ENCODE measurements at regions not wholly inside any gene's neighbourhood (a gene's known extent, or its start where the extent isn't known, plus 50 kb on each side); places are given as distances from the start of the nearest gene placed in this dataset.

DNA sequence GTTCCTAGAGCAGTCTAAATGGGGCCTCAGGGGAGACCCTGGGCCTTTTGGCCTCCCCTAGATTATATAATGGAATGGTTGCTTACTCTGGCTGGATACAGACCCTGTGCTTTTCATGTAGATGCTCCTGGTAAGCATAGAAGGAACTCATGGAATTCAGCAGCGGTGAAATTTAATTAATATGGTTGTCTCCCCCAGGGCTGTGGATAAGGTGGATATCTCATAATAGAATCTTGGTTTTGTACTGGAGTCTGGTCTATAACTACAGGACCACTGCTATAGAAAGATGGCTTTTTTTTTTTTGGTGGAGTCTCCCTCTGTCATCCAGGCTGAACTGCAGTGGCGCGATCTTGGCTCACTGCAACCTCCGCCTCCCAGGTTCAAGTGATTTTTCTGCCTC lies 84.5 kb downstream of the HRH4 start:
- DNase-seq, result no peak
- TF ChIP-seq, protein P1, sequence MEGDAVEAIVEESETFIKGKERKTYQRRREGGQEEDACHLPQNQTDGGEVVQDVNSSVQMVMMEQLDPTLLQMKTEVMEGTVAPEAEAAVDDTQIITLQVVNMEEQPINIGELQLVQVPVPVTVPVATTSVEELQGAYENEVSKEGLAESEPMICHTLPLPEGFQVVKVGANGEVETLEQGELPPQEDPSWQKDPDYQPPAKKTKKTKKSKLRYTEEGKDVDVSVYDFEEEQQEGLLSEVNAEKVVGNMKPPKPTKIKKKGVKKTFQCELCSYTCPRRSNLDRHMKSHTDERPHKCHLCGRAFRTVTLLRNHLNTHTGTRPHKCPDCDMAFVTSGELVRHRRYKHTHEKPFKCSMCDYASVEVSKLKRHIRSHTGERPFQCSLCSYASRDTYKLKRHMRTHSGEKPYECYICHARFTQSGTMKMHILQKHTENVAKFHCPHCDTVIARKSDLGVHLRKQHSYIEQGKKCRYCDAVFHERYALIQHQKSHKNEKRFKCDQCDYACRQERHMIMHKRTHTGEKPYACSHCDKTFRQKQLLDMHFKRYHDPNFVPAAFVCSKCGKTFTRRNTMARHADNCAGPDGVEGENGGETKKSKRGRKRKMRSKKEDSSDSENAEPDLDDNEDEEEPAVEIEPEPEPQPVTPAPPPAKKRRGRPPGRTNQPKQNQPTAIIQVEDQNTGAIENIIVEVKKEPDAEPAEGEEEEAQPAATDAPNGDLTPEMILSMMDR (IDR thresholded peaks at IDR 0.05; ENCODE audit: low read depth, low read length, missing control alignments), result no peak
- in situ Hi-C loops (cut with HindIII; ENCODE audit: low pct_ligation_motif_present, low sequenced_read_pairs), result no loop called here

DNA sequence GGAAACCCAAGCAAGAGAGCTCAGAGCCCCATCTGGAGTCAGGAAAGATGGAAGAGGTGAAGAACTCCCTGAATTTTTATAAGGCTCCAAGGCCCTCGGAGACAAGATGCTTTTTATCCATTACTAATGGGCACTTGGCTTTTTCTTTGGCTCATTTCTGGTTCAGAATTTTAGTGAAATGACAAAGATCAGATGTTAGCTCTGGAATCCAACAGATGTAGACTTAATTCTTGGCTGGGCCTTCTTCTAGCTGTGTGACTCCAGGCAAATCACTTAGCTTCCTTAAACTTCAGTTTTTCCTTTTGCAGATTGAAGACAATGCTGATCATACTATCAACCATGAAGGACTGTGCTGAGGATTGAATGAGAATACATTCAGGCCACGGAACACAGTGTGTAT lies 85.2 kb downstream of the HRH4 start:
- in situ Hi-C loops (cut with HindIII; ENCODE audit: low pct_ligation_motif_present, low sequenced_read_pairs), result no loop called here
- TF ChIP-seq, protein P1 (IDR thresholded peaks at IDR 0.05; ENCODE audit: low read depth, low read length, missing control alignments), result no peak
- Histone ChIP-seq H3K4me3 (ENCODE audit: low read depth, low read length) (no peak overlapping the region), H3K27me3 (replicated peaks) (no peaks in the 10 kb centered on the region), H3K27ac (no peak overlapping the region), H3K36me3 (replicated peaks) (no peaks in the 10 kb centered on the region)
- no peak for DNase-seq

More for the DNA sequence above, 84.5 kb downstream of the HRH4 start:
- no peak overlapping the region for H3K4me3 ChIP-seq (ENCODE audit: low read depth, low read length)
- H3K27ac ChIP-seq, result no peak overlapping the region
- H3K27me3 ChIP-seq (replicated peaks), result no peaks in the 10 kb centered on the region
- no peaks in the 10 kb centered on the region for H3K36me3 ChIP-seq (replicated peaks)

DNA sequence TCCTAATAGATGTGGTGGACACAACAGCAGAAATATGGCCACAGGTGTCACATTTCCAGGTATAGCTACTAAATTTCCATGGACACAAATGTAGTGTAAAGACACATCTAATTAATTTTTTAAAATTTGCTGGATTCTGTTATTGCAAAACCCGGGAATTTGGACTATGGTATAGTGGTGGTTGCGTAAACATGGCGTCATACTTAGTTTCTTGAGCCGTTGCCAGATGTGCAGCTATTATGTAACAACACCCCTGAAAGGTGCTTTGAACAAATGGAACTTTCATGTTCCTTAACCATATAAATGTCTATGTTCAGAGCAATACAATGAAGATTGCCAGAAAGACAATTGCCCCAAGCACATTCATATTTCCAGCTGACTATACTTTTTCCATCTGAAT lies 85.9 kb downstream of the HRH4 start:
- TF ChIP-seq, protein P1 (IDR thresholded peaks at IDR 0.05; ENCODE audit: low read depth, low read length, missing control alignments), result no peak
- H3K27ac ChIP-seq, result no peak overlapping the region
- H3K27me3 ChIP-seq (replicated peaks), result no peaks in the 10 kb centered on the region
- H3K4me3 ChIP-seq (ENCODE audit: low read depth, low read length), result no peak overlapping the region
- H3K36me3 ChIP-seq (replicated peaks), result no peaks in the 10 kb centered on the region
- in situ Hi-C loops (cut with HindIII; ENCODE audit: low pct_ligation_motif_present, low sequenced_read_pairs), result no loop called here
- no peak for DNase-seq

DNA sequence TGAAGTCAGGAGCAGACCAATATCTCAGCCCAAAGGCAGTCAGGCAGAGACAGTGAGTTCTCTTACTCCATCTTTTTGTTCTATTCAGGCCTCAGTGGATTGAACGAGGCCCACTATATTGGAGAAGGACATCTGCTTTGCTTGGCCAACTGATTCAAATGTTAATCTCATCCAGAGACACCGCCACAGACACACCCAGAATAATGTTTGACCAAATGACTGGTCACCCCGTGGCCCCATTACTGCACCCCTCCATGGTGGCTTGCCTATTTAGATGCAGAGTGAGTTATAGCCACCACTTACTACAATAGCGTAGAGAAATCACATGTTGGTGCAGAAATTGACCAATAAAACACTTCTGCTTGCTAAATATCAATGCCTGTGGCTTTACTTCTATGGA lies 88.1 kb downstream of the HRH4 start:
- H3K27ac ChIP-seq, result no peak overlapping the region
- DNase-seq, result no peak
- TF ChIP-seq, protein P1 (IDR thresholded peaks at IDR 0.05; ENCODE audit: low read depth, low read length, missing control alignments), result no peak
- no peak overlapping the region for H3K4me3 ChIP-seq (ENCODE audit: low read depth, low read length)
- no peaks in the 10 kb centered on the region for H3K27me3 ChIP-seq (replicated peaks)
- in situ Hi-C loops (cut with HindIII; ENCODE audit: low pct_ligation_motif_present, low sequenced_read_pairs), result no loop called here
- H3K36me3 ChIP-seq (replicated peaks), result no peaks in the 10 kb centered on the region

DNA sequence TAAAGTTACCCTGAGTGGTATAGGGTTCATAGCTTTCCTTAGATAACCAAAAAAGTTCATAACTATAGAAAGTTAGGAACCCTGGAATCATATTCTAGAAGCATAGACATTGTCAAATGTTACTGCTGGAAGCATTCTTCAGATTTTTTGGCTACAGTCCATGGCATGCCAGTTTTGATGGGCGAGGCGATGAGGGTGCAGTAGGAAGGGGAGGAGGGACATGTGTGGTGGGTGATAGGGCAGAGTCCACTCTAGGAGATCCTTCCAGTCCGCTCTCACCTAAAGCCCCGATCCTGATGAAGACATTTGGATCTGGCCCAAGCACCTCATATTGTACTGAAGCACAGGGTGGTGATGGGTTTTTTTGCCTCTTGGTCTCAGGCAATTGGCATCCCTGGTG lies 91.8 kb downstream of the HRH4 start:
- H3K27ac ChIP-seq, result no peak overlapping the region
- H3K36me3 ChIP-seq (replicated peaks), result no peaks in the 10 kb centered on the region
- DNase-seq, result no peak
- H3K4me3 ChIP-seq (ENCODE audit: low read depth, low read length), result no peak overlapping the region
- in situ Hi-C loops (cut with HindIII; ENCODE audit: low pct_ligation_motif_present, low sequenced_read_pairs), result no loop called here
- TF ChIP-seq, protein P1 (IDR thresholded peaks at IDR 0.05; ENCODE audit: low read depth, low read length, missing control alignments), result no peak
- H3K27me3 ChIP-seq (replicated peaks), result no peaks in the 10 kb centered on the region

DNA sequence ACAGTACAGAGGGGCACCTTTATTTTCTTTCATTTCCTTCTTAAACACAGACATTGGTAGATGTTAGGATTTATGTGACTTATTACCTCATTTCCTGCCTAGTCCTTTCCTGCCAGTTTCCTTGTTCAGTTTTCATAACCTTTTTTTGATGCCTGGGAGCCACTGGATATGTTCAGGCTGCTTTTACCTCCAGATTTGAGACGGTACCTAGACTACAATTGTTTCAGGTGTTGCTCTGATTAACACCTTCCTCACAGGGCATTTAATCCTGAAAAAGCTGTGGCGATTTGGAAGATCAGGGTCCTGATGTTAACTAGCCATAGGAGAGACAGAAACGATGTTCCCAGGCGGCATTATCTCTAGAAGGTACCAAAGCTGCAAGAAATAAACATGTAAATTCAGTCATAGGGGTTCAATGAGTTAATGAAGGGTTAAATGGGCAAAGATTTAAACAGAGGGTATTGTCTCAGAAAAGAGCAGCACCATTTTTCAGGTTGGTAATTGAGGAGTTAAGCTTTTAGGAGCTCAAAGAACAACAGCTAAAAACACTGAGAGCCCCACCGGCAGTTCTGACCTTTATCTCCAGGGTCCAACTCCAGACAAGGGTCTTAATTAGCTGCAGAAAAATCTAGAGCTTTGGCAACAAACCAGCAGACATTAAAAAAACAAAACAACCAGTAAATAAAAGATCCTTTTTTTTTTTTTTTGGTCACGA lies 93.3 kb downstream of the HRH4 start:
- no peak overlapping the region for H3K27ac ChIP-seq
- no peaks in the 10 kb centered on the region for H3K36me3 ChIP-seq (replicated peaks)
- in situ Hi-C loops (cut with HindIII; ENCODE audit: low pct_ligation_motif_present, low sequenced_read_pairs), result no loop called here
- H3K27me3 ChIP-seq (replicated peaks), result no peaks in the 10 kb centered on the region
- no peak overlapping the region for H3K4me3 ChIP-seq (ENCODE audit: low read depth, low read length)
- no peak for DNase-seq
- TF ChIP-seq, protein P1 (IDR thresholded peaks at IDR 0.05; ENCODE audit: low read depth, low read length, missing control alignments), result no peak

Data from brain microvascular endothelial cell (primary cell).